Kasumi-1 (cell line): ENCODE measurements at regions not wholly inside any gene's neighbourhood (a gene's known extent, or its start where the extent isn't known, plus 50 kb on each side); places are given as distances from the start of the nearest gene placed in this dataset.
"Not testable (repeated sequence)": the region's sequence is repeated elsewhere in the genome, so short reads cannot be mapped to it uniquely, and the experiment has no call there.

Experiments
- DNase-seq, 2 experiments: peaks; one replicate each; lab custom pipeline; 2025; lab: John Stamatoyannopoulos, UW

- no peak for DNase-seq
Observed at GRCh38 chr10:32217216-32217615, 129.7 kb downstream of the EPC1 start.

GRCh38 chr10:32213838-32214237 lies 133.1 kb downstream of the EPC1 start:
- DNase-seq: not testable (repeated sequence)

GRCh38 chr10:32211046-32211363 lies 136.0 kb downstream of the EPC1 start:
- no peak for DNase-seq

DNA sequence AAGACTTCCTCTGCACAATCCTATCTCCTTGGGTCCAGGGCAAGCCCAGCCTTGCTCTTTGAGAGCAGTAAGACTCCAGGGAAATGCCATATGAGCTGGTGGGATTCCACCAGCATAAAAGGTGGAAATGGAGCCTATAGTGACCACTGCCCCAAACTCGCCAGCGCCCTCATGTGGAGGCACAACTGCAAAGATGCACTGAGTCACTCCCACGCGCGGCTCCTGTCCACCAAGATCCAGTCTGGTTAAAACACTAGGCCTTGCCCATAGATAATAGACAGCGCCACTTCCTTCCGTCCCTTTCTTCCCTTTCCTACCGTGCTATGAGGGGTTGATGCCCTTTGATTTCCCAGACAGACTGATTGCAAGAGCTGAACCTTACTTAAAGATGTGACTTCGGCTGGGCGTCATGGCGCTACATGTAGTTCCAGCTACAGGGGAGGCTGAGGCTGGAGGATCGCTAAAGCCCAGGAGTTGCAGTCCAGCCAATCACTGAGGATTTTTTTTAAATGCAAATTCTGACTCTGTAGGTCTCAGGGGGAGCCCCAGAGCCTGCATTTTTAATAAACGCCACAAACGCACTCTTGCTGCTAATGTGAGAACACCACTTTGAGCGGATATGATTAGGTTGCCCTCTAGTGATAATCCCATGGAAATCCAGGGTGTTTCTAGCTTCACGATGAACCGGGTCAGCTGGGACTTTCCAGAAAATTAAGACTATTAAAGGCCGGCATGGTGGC lies 136.5 kb downstream of the EPC1 start:
- peak; percentile 90 to 91 for DNase-seq

GRCh38 chr10:32208005-32208404 lies 139.0 kb downstream of the EPC1 start:
- DNase-seq: not testable (repeated sequence)

GRCh38 chr10:32207544-32207943 lies 139.4 kb downstream of the EPC1 start:
- peak; percentile 62 to 87 for DNase-seq

GRCh38 chr10:32205670-32206069 lies 141.3 kb downstream of the EPC1 start:
- DNase-seq: no peak

- DNase-seq: no peak
Observed at GRCh38 chr10:32204606-32205005, 142.4 kb downstream of the EPC1 start.

- peak; percentile 25 to 44 for DNase-seq
Observed at GRCh38 chr10:32199714-32200394, 143.6 kb upstream of the KIF5B start.

- DNase-seq: no peak
Observed at GRCh38 chr10:32197423-32197822, 141.2 kb upstream of the KIF5B start.

DNA sequence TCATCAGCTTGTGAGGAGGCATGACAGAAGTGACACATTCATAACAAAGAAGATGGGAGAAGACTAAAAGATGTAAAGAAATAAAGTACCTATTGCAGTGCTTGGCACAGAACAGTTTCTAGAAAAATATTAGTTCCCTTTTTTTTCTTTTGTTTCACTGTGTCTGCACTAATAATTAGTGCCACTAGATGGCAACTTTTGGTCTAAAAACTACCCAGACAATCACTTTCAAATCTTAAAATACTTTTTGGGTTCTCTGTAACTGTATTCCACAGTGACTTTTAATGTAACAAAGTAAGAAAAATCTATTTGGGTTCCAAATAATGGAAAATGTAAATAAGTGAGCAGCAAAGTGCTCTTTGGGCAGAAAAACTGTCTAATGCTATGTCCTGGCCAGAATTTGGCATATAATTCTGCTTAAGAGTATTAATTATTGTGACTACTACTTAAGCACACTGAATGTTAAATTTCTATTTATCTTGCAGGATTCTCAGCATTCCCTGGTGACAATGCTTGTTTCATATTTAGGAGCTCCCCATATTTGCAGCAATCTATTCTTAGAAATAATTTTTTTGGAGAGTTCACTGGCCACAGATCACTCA lies 134.8 kb upstream of the KIF5B start:
- peak; percentile 87 to 95 for DNase-seq

DNA sequence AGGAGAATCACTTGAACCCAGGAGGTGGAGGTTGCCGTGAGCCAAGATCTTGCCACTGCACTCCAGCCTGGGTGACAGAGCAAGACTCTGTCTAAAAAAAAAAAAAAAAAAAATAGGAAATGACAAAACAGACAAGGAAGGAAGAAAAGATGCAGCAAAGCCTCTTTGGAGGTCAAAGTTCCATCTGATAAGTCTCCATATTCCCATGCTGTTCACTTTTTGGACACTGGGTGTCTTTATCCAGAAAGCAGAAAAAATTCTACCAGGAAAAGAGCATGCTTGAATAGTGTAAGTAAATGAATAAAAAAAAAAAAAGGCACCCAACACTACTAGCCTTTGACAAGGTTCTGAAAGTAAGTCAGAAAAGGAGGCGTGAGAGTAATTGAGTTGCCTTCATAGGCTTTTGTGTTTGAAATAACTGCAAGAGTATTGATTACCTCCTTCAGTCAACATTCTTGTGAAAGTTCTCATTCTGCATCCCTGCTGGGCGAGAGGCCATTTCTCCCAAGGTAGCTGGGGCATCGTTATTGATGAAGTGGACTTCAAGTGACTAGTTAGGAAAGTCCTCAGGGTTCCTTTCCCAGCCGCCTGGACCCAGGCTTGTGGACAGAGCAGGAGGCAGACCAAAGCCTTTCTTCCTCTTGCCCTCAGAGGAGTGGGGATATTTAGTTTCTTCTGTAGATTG lies 133.3 kb upstream of the KIF5B start:
- peak; percentile 49 to 71 for DNase-seq

DNA sequence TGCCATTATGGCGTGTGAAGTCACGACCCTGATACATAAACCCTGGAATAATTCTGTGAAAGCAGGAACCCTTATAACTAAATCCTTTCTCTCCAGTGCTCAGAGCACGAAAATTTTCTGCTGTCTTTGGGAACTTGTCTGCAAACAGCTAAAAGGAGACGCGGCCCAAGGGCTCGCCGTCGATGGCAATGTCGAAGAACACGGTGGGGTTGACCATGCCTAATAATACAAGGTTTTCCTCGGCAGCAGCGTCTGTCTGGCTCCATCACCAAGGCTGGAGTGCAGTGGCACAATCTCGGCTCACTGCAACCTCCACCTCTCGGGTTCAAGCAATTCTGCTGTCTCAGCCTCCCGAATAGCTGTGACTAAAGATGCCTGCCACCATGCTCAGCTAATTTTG lies 132.4 kb upstream of the KIF5B start:
- not testable (repeated sequence) for DNase-seq

DNA sequence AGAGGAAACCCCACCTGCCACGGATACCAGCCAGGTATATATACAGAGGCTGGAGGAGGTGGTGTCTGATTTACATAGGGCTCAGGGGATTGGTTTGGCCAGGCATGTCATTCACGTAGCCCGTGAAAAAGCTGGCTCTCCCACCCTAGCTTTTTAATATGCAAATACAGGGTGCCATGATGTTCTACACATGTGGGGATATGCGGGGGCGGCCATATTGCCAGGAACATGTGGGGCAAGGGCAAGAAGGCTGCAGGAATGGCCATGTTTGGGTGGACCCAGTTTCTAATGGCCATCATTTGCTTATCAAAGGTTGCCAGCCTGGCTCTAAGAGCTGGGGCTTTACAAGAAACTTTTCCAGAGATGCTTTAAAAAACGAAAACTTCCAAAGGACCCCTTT lies 131.5 kb upstream of the KIF5B start:
- no peak for DNase-seq

- not testable (repeated sequence) for DNase-seq
Observed at GRCh38 chr10:32183652-32184051, 127.4 kb upstream of the KIF5B start.

GRCh38 chr10:32182476-32182875 lies 126.3 kb upstream of the KIF5B start:
- DNase-seq: no peak

DNA sequence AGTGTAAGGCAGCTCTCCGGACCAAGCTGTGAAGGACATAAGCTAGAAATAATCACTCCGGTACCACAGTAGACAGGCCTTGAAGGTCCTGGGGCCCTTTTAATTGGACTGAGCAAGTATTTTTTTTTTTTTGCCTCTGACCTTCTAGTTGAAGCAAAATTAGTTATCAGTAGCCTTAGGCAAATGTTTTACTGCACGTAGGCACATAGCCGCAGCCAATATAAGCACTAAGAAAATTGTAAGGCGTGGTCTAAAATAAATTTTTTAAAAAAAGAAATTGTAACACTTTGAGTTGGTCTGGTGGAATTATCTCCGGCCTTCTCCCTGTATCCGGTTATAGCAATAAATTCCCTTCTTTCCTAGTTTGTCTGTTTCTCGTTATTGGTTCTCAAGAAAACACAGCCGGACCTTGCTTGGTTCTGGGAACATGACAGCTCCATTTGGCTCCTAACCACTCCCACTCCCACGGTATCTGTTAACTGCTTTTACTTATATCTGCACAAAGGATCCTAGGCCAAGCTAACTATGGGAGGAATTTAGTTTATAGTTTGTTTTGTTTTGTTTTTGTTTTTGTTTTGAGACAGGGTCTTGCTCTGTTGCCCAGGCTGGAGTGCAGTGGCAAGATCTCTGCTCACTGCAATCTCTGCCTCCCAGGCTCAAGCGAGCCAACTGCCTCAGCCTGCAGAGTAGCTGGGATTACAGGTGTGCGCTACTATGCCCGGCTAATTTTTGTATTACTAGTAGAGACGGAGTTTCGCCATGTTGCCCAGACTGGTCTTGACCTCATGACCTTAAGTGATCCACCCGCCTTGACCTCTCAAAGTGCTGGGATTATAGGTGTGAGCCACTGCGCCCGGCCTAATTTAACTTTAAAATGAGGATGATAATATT lies 124.4 kb upstream of the KIF5B start:
- no peak for DNase-seq

- no peak for DNase-seq
Observed at GRCh38 chr10:32179836-32180235, 123.6 kb upstream of the KIF5B start.

GRCh38 chr10:32177594-32177993 lies 121.4 kb upstream of the KIF5B start:
- DNase-seq: not testable (repeated sequence)

DNA sequence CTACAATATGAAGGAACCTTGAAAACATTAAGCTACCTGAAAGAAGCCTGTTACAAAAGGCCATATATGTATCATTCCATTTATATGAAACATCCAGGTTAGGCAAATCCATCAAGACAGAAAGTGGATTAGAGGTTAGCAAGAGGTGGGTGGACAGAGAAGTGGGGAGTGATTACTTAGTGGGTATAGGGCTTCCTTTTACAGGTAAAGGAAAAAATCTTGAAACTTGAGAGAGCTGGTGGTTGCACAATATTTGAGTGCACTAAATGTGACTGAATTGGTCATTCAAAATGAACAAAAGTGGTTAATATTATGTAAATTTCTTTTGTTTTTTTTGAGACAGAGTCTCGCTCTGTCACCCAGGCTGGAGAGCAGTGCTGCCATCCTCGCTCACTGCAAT lies 119.4 kb upstream of the KIF5B start:
- no peak for DNase-seq

DNA sequence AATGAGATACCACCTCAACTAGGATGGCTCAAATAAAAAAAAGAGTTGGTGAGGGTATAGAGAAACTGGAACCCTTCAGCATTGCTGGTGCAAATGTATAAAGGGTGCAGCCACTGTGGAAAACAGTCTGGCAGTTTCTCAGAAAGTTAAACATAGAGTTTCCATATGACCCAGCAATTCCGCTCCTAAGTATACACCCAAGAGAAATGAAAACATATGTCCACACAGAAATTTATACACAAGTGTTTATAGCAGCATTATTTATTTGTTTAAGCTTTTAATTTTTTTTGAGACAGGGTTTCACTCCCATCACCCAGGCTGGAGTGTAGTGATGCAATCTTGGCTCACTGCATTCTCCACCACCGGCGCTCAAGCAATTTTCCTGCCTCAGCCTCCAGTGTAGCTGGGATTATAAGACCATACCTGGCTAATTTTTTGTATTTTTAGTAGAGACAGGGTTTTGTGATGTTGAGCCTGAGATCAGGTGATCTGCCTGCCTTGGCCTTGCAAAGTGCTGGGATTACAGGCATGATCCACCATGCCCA lies 118.2 kb upstream of the KIF5B start:
- DNase-seq: no peak
